ENCODE measurements at regions not wholly inside any gene's neighbourhood (a gene's known extent, or its start where the extent isn't known, plus 50 kb on each side); places are given as distances from the start of the nearest gene placed in this dataset.

- no peak for TF ChIP-seq POLR2A (IDR thresholded peaks at IDR 0.05)
- TF ChIP-seq CTCF (IDR thresholded peaks at IDR 0.05), result no peak
Observed at GRCh38 chr2:126774761-126775160, 118.8 kb downstream of the GYPC start.
